Endothelial cell of umbilical vein (primary cell): ENCODE measurements at regions not wholly inside any gene's neighbourhood (a gene's known extent, or its start where the extent isn't known, plus 50 kb on each side); places are given as distances from the start of the nearest gene placed in this dataset.

Experiments
- BruUV-seq: library from RNA; stranded (reverse); fragments of 400-500 nt; replicated peaks from 2 replicates; lab custom pipeline; 2021; lab: Mats Ljungman, UMichigan
- CTCF ChIA-PET: fragments of 300-600, 350-600 bp; sonication (Branson Sonifier 250); formaldehyde crosslinking; loops from one replicate; lab custom pipeline; 2021; ENCODE audit warnings: antibody characterized with exemption, inconsistent platforms; lab: Charles Lee
- POLR2A ChIA-PET: fragments of 300-600, 350-600 bp; sonication (Branson Sonifier 250); formaldehyde crosslinking; loops from one replicate; lab custom pipeline; 2021; ENCODE audit warnings: antibody characterized with exemption, inconsistent platforms; lab: Charles Lee
- DNase-seq: peaks from one replicate; pipeline ENCODE4 v3.0.0-alpha.2; 2011; ENCODE audit warnings: low read depth, low spot score
- FAIRE-seq: peaks from 2 replicates; lab custom pipeline; 2011; peaks lifted over from hg19 to GRCh38; lab: Jason Lieb, UNC
- H2AFZ ChIP-seq: 2 replicates; pipeline ENCODE4 v1.6.0; 2012; ENCODE audit warnings: low read depth, low read length, control low read depth, inconsistent platforms
- H3K27ac ChIP-seq: 2 replicates; pipeline ENCODE4 v1.5.1; 2011; ENCODE audit warnings: low read depth, mild to moderate bottlenecking, control low read depth, low read length, moderate library complexity; ENCODE audit not compliant: insufficient read depth
- H3K27me3 ChIP-seq, 2 experiments: 2 replicates each; pipeline versions ENCODE4 v1.6.0 to v1.6.1; 2011; ENCODE audit warnings: low read length in 2 of 2, mixed read lengths in 1 of 2; ENCODE audit not compliant: control insufficient read depth in 2 of 2, insufficient read depth in 2 of 2
- H3K36me3 ChIP-seq, 2 experiments: 2 replicates in 1 of 2; 3 replicates in 1 of 2; pipeline ENCODE4 v1.5.1; 2011; ENCODE audit warnings: low read length in 2 of 2, mild to moderate bottlenecking in 1 of 2, moderate library complexity in 1 of 2; ENCODE audit not compliant: control insufficient read depth in 2 of 2, insufficient read depth in 2 of 2; ENCODE audit errors: extremely low read depth in 1 of 2
- H3K4me1 ChIP-seq: 3 replicates; pipeline ENCODE4 v1.5.1; 2011; ENCODE audit warnings: mild to moderate bottlenecking, low read length; ENCODE audit not compliant: control insufficient read depth, insufficient read depth; ENCODE audit errors: extremely low read depth
- H3K4me2 ChIP-seq: 2 replicates; pipeline ENCODE4 v1.6.1; 2011; ENCODE audit warnings: low read length, control low read depth, mixed read lengths; ENCODE audit not compliant: insufficient read depth
- H3K4me3 ChIP-seq, 3 experiments: fragments of 200-600 bp in 1 of 3; sonication (generic), shearing (Covaris generic) in 1 of 3; replicated peaks in 1 of 3; 2 replicates each; pipeline ENCODE4 v1.5.1; 2011 to 2016; ENCODE audit warnings: control low read depth in 3 of 3, low read length in 3 of 3, mild to moderate bottlenecking in 2 of 3, inconsistent platforms in 1 of 3, low read depth in 1 of 3, moderate library complexity in 1 of 3; ENCODE audit not compliant: insufficient read depth in 1 of 3
- H3K79me2 ChIP-seq: 2 replicates; pipeline ENCODE4 v1.6.0; 2012; ENCODE audit warnings: low read length, inconsistent platforms; ENCODE audit not compliant: control insufficient read depth, insufficient read depth
- H3K9ac ChIP-seq: replicated peaks from 2 replicates; pipeline ENCODE3; 2011; ENCODE audit warnings: low read length, control low read depth; ENCODE audit not compliant: insufficient read depth; ENCODE audit errors: extremely low read depth
- H3K9me1 ChIP-seq: replicated peaks from 3 replicates; pipeline ENCODE4 v1.6.0; 2011; ENCODE audit warnings: mild to moderate bottlenecking, low read length; ENCODE audit not compliant: control insufficient read depth, insufficient read depth; ENCODE audit errors: extremely low read depth
- H3K9me3 ChIP-seq: replicated peaks from 2 replicates; pipeline ENCODE4 v1.5.1; 2012; ENCODE audit warnings: low read length, inconsistent platforms; ENCODE audit not compliant: control insufficient read depth, insufficient read depth
- H4K20me1 ChIP-seq: replicated peaks from 2 replicates; pipeline ENCODE3; 2011; ENCODE audit warnings: mild to moderate bottlenecking, low read length; ENCODE audit not compliant: control insufficient read depth, insufficient read depth; ENCODE audit errors: extremely low read depth
- CTCF ChIP-seq, 2 donors: IDR thresholded peaks; 1 replicate in 1 of 2; 2 replicates in 1 of 2; pipeline ENCODE4 v1.5.1; 2011; ENCODE audit warnings: low read length in 2 of 2, mild to moderate bottlenecking in 2 of 2, moderate library complexity in 2 of 2, control low read depth in 1 of 2, inconsistent platforms in 1 of 2, low read depth in 1 of 2; ENCODE audit not compliant: insufficient read depth in 1 of 2; ENCODE audit errors: extremely low read depth in 1 of 2
- EZH2 ChIP-seq: IDR thresholded peaks from 2 replicates; pipeline ENCODE4 v1.6.1; 2012; ENCODE audit warnings: borderline replicate concordance, low read depth, mild to moderate bottlenecking, moderate library complexity, low read length, inconsistent platforms; ENCODE audit not compliant: severe bottlenecking
- FOS ChIP-seq: IDR thresholded peaks from 2 replicates; pipeline ENCODE4 v1.6.1; 2011; ENCODE audit warnings: mild to moderate bottlenecking, low read length, moderate library complexity, borderline replicate concordance; ENCODE audit not compliant: insufficient read depth
- GATA2 ChIP-seq: IDR thresholded peaks from 2 replicates; pipeline ENCODE4 v1.7.0; 2011; ENCODE audit warnings: low read depth, mild to moderate bottlenecking, moderate library complexity, mixed read lengths, low read length; ENCODE audit not compliant: insufficient read length, insufficient read depth
- JUN ChIP-seq: IDR thresholded peaks from 2 replicates; pipeline ENCODE4 v1.6.1; 2011; ENCODE audit warnings: borderline replicate concordance, low read depth; ENCODE audit not compliant: insufficient read length, insufficient read depth
- MAX ChIP-seq: IDR thresholded peaks from 2 replicates; pipeline ENCODE4 v1.6.1; 2011; ENCODE audit not compliant: insufficient read depth, insufficient read length
- MYC ChIP-seq: IDR thresholded peaks from one replicate; pipeline ENCODE4 v1.6.1; 2011; ENCODE audit warnings: mild to moderate bottlenecking, low read depth, low read length
- POLR2A ChIP-seq: IDR thresholded peaks from 2 replicates; pipeline ENCODE4 v1.6.1; 2012; ENCODE audit warnings: low read depth, mild to moderate bottlenecking, control low read depth, low read length
- POLR2AphosphoS5 ChIP-seq: IDR thresholded peaks from 2 replicates; pipeline ENCODE4 v1.6.1; 2012; ENCODE audit warnings: low read depth, mild to moderate bottlenecking, control low read depth, low read length, moderate library complexity; ENCODE audit not compliant: insufficient read depth
- dilution Hi-C: fragments of 300-500 bp; cut with MboI; formaldehyde crosslinking; loops from one replicate; pipeline ENCODE4 v1.15.0; 2019; ENCODE audit warnings: low sequenced_read_pairs; ENCODE audit not compliant: extremely low pct_ligation_motif_present
- intact Hi-C: fragments of 100-400 bp; cut with micrococcal nuclease; formaldehyde crosslinking; loops from one replicate; pipeline ENCODE4 v1.10.0; 2022

GRCh38 chr16:73279451-73279850 lies 231.5 kb upstream of the ZFHX3 start:
- Histone ChIP-seq H3K27ac (no peak overlapping the region), H4K20me1 (no peaks in the 10 kb centered on the region), H2AFZ (no peak overlapping the region), H3K36me3 (no peaks in the 10 kb centered on the region), H3K9me1 (no peaks in the 10 kb centered on the region), H3K4me2 (no peak overlapping the region), H3K4me3 (no peak overlapping the region), H3K79me2 (no peaks in the 10 kb centered on the region), H3K9me3 (no peaks in the 10 kb centered on the region), H3K27me3 (no peaks in the 10 kb centered on the region), H3K4me1 (no peaks in the 10 kb centered on the region), H3K9ac (no peak overlapping the region)
- no peak for FAIRE-seq
- intact Hi-C loops (no loop called here), dilution Hi-C loops (no loop called here)
- BruUV-seq = no TSS peak
- DNase-seq = no peak
- TF ChIP-seq POLR2A = no peak
- no peak for TF ChIP-seq GATA2
- TF ChIP-seq MYC = no peak
- no peak for TF ChIP-seq POLR2AphosphoS5
- CTCF ChIA-PET = no interaction called here
- POLR2A ChIA-PET = no interaction called here

- H3K27me3 ChIP-seq = no peaks in the 10 kb centered on the region
- no peak for FAIRE-seq
- DNase-seq = no peak
- no peaks in the 10 kb centered on the region for H3K36me3 ChIP-seq
- no TSS peak for BruUV-seq
- H3K4me3 ChIP-seq = no peak overlapping the region
- no peaks in the 10 kb centered on the region for H3K9me3 ChIP-seq
- intact Hi-C loops (no loop called here), dilution Hi-C loops (no loop called here)
- TF ChIP-seq CTCF (IDR thresholded peaks at IDR 0.05; ENCODE audit: extremely low read depth in 1 of 2, insufficient read depth in 1 of 2, low read depth in 1 of 2, low read length in 2 of 2) = no peak
- TF ChIP-seq JUN = no peak
- no peak for TF ChIP-seq POLR2AphosphoS5
- TF ChIP-seq GATA2 = no peak
- TF ChIP-seq MYC = no peak
- no peak for TF ChIP-seq MAX
- TF ChIP-seq FOS = no peak
- no peak for TF ChIP-seq POLR2A
- no peak for TF ChIP-seq EZH2
- CTCF ChIA-PET = no interaction called here
- no peaks in the 10 kb centered on the region for H3K4me1 ChIP-seq
- POLR2A ChIA-PET = no interaction called here
- H3K4me2 ChIP-seq = no peak overlapping the region
- H3K79me2 ChIP-seq = no peaks in the 10 kb centered on the region
- no peaks in the 10 kb centered on the region for H4K20me1 ChIP-seq
- no peak overlapping the region for H2AFZ ChIP-seq
- no peak overlapping the region for H3K27ac ChIP-seq
- no peaks in the 10 kb centered on the region for H3K9me1 ChIP-seq
- H3K9ac ChIP-seq = no peak overlapping the region
Observed at GRCh38 chr16:73277071-73277470, 229.1 kb upstream of the ZFHX3 start.
